HUES48 (cell line): ENCODE measurements at regions not wholly inside any gene's neighbourhood (a gene's known extent, or its start where the extent isn't known, plus 50 kb on each side); places are given as distances from the start of the nearest gene placed in this dataset.
"Not testable (repeated sequence)": the region's sequence is repeated elsewhere in the genome, so short reads cannot be mapped to it uniquely, and the experiment has no call there.

Experiments used
- H3K27ac ChIP-seq: one replicate; pipeline ENCODE4 v1.7.0; 2013; ENCODE audit warnings: low read depth, low read length, inconsistent platforms
- H3K27me3 ChIP-seq: 2 replicates; pipeline ENCODE4 v1.6.1; 2013; ENCODE audit warnings: mild to moderate bottlenecking, low read length; ENCODE audit not compliant: control insufficient read depth, insufficient read depth
- H3K36me3 ChIP-seq: 2 replicates; pipeline ENCODE4 v1.6.1; 2013; ENCODE audit warnings: low read length; ENCODE audit not compliant: control insufficient read depth, insufficient read depth
- H3K4me1 ChIP-seq: 2 replicates; pipeline ENCODE4 v1.6.1; 2013; ENCODE audit warnings: mild to moderate bottlenecking, low read length; ENCODE audit not compliant: control insufficient read depth, insufficient read depth
- H3K4me3 ChIP-seq: 2 replicates; pipeline ENCODE4 v1.5.1; 2013; ENCODE audit warnings: mild to moderate bottlenecking, low read depth, low read length
- H3K9ac ChIP-seq: 2 replicates; pipeline ENCODE4 v1.6.1; 2013; ENCODE audit warnings: mild to moderate bottlenecking, low read depth, low read length, moderate library complexity
- H3K9me3 ChIP-seq: 2 replicates; pipeline ENCODE4 v1.6.1; 2013; ENCODE audit warnings: low read length; ENCODE audit not compliant: control insufficient read depth, insufficient read depth

DNA sequence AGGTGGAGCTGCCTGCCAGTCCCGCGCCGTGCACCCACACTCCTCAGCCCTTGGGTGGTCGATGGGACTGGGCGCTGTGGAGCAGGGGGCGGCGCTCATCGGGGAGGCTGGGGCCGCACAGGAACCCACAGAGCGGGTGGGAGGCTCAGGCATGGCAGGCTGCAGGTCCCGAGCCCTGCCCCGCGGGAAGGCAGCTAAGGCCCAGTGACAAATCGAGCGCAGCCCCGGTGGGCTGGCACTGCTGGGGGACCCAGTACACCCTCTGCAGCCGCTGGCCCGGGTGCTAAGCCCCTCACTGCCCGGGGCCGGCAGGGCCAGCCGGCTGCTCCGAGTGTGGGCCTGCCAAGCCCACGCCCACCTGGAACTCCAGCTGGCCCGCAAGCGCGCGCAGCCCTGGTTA is 52.3 kb upstream of the CXorf51A start:
- not testable (repeated sequence) for H3K4me3 ChIP-seq, H3K4me1 ChIP-seq, H3K36me3 ChIP-seq, H3K27me3 ChIP-seq, H3K27ac ChIP-seq, H3K9ac ChIP-seq
- peaks cover 54% of the 10 kb centered on the region for H3K9me3 ChIP-seq

DNA sequence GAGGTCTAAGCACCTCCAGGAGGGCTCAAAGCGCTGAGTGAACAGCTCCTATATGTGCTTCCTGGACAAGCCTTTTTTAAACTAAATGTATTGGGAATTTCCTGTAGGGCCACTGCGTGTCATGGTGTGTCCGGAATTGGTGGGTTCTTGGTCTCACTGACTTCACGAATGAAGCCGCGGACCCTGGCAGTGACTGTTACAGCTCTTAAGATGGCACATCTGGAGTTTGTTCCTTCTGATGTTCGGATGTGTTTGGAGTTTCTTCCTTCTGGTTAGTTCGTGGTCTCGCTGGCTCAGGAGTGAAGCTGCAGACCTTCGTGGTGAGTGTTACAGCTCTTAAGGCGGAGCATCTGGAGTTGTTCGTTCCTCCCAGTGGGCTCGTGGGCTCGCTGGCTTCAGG is 51.2 kb upstream of the CXorf51A start:
- not testable (repeated sequence) for H3K36me3 ChIP-seq, H3K27ac ChIP-seq, H3K4me1 ChIP-seq, H3K9ac ChIP-seq, H3K4me3 ChIP-seq, H3K27me3 ChIP-seq
- peaks cover 57% of the 10 kb centered on the region for H3K9me3 ChIP-seq
